CD4-positive, alpha-beta T cell (primary cell): ENCODE measurements at regions not wholly inside any gene's neighbourhood (a gene's known extent, or its start where the extent isn't known, plus 50 kb on each side); places are given as distances from the start of the nearest gene placed in this dataset.
"Not testable (repeated sequence)": the region's sequence is repeated elsewhere in the genome, so short reads cannot be mapped to it uniquely, and the experiment has no call there.

Experiments
- ATAC-seq: fragments of 200-7000 bp; cut with Tn5 transposase; one replicate; pipeline ENCODE4 v1.10.0; 2022; ENCODE audit warnings: mild to moderate bottlenecking; ENCODE audit not compliant: poor library complexity
- CTCF ChIA-PET: fragments of 350-600 bp; sonication (Branson Sonifier 250); formaldehyde crosslinking; loops from one replicate; lab custom pipeline; 2021; ENCODE audit warnings: antibody characterized with exemption, inconsistent platforms; lab: Charles Lee
- POLR2A ChIA-PET: fragments of 350-600 bp; sonication (Branson Sonifier 250); formaldehyde crosslinking; loops from one replicate; lab custom pipeline; 2021; ENCODE audit warnings: antibody characterized with exemption, inconsistent platforms; lab: Charles Lee
- DNase-seq, 14 experiments: peaks; one replicate each; pipeline ENCODE4 v3.0.0-alpha.2; 2013 to 2020; ENCODE audit warnings: mixed read lengths in 2 of 14
- H3K27ac ChIP-seq, 2 donors: one replicate each; pipeline versions ENCODE4 v1.5.1 to v1.7.0; 2013; ENCODE audit warnings: low read length in 2 of 2, low read depth in 1 of 2, mild to moderate bottlenecking in 1 of 2
- H3K27me3 ChIP-seq, 2 experiments: 1 replicate in 1 of 2; 2 replicates in 1 of 2; pipeline versions ENCODE4 v1.6.1 to v1.7.0; 2013; ENCODE audit warnings: low read length in 2 of 2, control low read depth in 1 of 2, mild to moderate bottlenecking in 1 of 2, moderate library complexity in 1 of 2; ENCODE audit not compliant: insufficient read depth in 2 of 2, control insufficient read depth in 1 of 2
- H3K36me3 ChIP-seq: one replicate; pipeline ENCODE4 v1.6.1; 2013; ENCODE audit warnings: low read length, control low read depth; ENCODE audit not compliant: insufficient read depth
- H3K4me1 ChIP-seq: one replicate; pipeline ENCODE4 v1.6.1; 2013; ENCODE audit warnings: low read length, control low read depth; ENCODE audit not compliant: insufficient read depth
- H3K4me3 ChIP-seq: one replicate; pipeline ENCODE4 v1.5.1; 2013; ENCODE audit warnings: mild to moderate bottlenecking, low read length, moderate library complexity
- H3K9me3 ChIP-seq, 2 experiments: 1 replicate in 1 of 2; 2 replicates in 1 of 2; pipeline versions ENCODE4 v1.6.1 to v1.7.0; 2013; ENCODE audit warnings: low read length in 2 of 2, mild to moderate bottlenecking in 2 of 2, control low read depth in 1 of 2, moderate library complexity in 1 of 2; ENCODE audit not compliant: control insufficient read depth in 1 of 2, insufficient read depth in 1 of 2
- H3K27ac Mint-ChIP-seq: one replicate; pipeline ENCODE4 v1.8.0; 2020; ENCODE audit warnings: mixed read lengths
- H3K27me3 Mint-ChIP-seq: one replicate; pipeline ENCODE4 v1.8.0; 2021; ENCODE audit warnings: mixed read lengths
- H3K36me3 Mint-ChIP-seq: one replicate; pipeline ENCODE4 v1.8.0; 2021; ENCODE audit warnings: low read depth, mixed read lengths
- H3K4me1 Mint-ChIP-seq: one replicate; pipeline ENCODE4 v1.8.0; 2021; ENCODE audit warnings: low read depth, mixed read lengths
- H3K4me3 Mint-ChIP-seq: one replicate; pipeline ENCODE4 v1.8.0; 2020; ENCODE audit warnings: mild to moderate bottlenecking, mixed read lengths
- H3K9me3 Mint-ChIP-seq: one replicate; pipeline ENCODE4 v1.8.0; 2020; ENCODE audit warnings: mixed read lengths
- CTCF ChIP-seq: fragments of 200-600 bp; IDR thresholded peaks from one replicate; pipeline ENCODE4 v1.8.0; 2022; ENCODE audit warnings: antibody characterized with exemption, mild to moderate bottlenecking
- intact Hi-C, 2 experiments: fragments of 100-400 bp; cut with DNase I in 1 of 2; cut with micrococcal nuclease in 1 of 2; formaldehyde crosslinking; loops; one replicate each; pipeline versions ENCODE4 v1.15.1 to v1.9.0; 2023 to 2025; cut with DNase I, micrococcal nuclease

- ChIA-PET CTCF (no interaction called here), POLR2A (no interaction called here)
- intact Hi-C loops = no loop called here
- peaks cover 0 to 2% of the 10 kb centered on the region in 2 experiments for H3K27me3 ChIP-seq
- H3K9me3 ChIP-seq = no peaks in the 10 kb centered on the region
- H3K36me3 Mint-ChIP-seq = no peaks in the 10 kb centered on the region
- no peak for TF ChIP-seq CTCF
- no peak overlapping the region for H3K4me3 Mint-ChIP-seq
- peaks cover 4% of the 10 kb centered on the region for H3K4me1 ChIP-seq
- DNase-seq (no peak), ATAC-seq (no peak)
- no peak overlapping the region for H3K27ac ChIP-seq
- no peaks in the 10 kb centered on the region for H3K9me3 Mint-ChIP-seq
- no peaks in the 10 kb centered on the region for H3K4me1 Mint-ChIP-seq
- H3K27ac Mint-ChIP-seq = no peak overlapping the region
- H3K27me3 Mint-ChIP-seq = peaks cover 6% of the 10 kb centered on the region
- no peaks in the 10 kb centered on the region for H3K36me3 ChIP-seq
- no peak overlapping the region for H3K4me3 ChIP-seq
Observed at GRCh38 chr6:12361042-12361765, 71.0 kb downstream of the EDN1 start.

GRCh38 chr6:12363277-12363650 is 73.1 kb downstream of the EDN1 start:
- CTCF ChIA-PET, DNase-seq, H3K27ac Mint-ChIP-seq, H3K4me3 ChIP-seq, H3K36me3 Mint-ChIP-seq, ATAC-seq, H3K27me3 ChIP-seq, H3K4me1 ChIP-seq, H3K36me3 ChIP-seq, H3K4me3 Mint-ChIP-seq, POLR2A ChIA-PET, intact Hi-C loops, H3K9me3 Mint-ChIP-seq, H3K4me1 Mint-ChIP-seq, H3K9me3 ChIP-seq, H3K27ac ChIP-seq: not testable (repeated sequence)
- H3K27me3 Mint-ChIP-seq = peaks cover 12% of the 10 kb centered on the region

- ATAC-seq = no peak
- intact Hi-C loops = no loop called here
Observed at GRCh38 chr6:12363651-12364381, 73.7 kb downstream of the EDN1 start.

More at GRCh38 chr6:12363651-12364381, 73.7 kb downstream of the EDN1 start:
- peak in 3 of 14 experiments; percentile 19 to 57 (median 44) for DNase-seq
- Mint-ChIP-seq H3K4me1 (no peaks in the 10 kb centered on the region), H3K36me3 (no peaks in the 10 kb centered on the region), H3K27ac (no peak overlapping the region), H3K27me3 (peaks cover 14% of the 10 kb centered on the region), H3K9me3 (no peaks in the 10 kb centered on the region), H3K4me3 (no peak overlapping the region)
- POLR2A ChIA-PET = no interaction called here
- TF ChIP-seq CTCF = no peak
- Histone ChIP-seq H3K4me3 (no peak overlapping the region), H3K27me3 (peaks cover 0 to 2% of the 10 kb centered on the region in 2 experiments), H3K4me1 (peaks cover 4% of the 10 kb centered on the region), H3K9me3 (no peaks in the 10 kb centered on the region), H3K27ac (no peak overlapping the region), H3K36me3 (no peaks in the 10 kb centered on the region)
- CTCF ChIA-PET = no interaction called here
